DMS 273 treated with DMSO at 0.1 percent for 48 hours (cell line): ENCODE measurements at regions not wholly inside any gene's neighbourhood (a gene's known extent, or its start where the extent isn't known, plus 50 kb on each side); places are given as distances from the start of the nearest gene placed in this dataset.

Source experiments
- DNase-seq: peaks from one replicate; lab custom pipeline; 2025; lab: John Stamatoyannopoulos, UW

DNA sequence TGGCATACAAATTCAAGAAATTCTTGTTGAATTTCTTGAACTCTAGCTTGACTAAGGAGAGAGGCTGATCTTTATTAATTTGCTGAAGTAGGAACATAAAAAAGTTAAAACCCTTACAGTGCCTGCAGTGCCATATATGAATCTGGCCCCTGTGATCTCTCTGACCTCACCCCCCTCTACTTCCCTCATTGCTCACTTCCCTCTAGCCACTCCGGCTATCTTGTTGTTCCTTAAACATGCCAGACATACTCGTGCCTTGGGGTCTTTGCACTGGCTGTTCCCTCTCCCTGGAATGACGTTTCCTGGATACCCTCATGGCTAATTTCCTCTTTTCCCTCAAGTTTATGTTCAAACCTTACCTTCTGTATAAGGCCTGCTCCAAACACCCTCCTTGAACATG, 246.3 kb upstream of the SIX2 start:
- no peak for DNase-seq

DNA sequence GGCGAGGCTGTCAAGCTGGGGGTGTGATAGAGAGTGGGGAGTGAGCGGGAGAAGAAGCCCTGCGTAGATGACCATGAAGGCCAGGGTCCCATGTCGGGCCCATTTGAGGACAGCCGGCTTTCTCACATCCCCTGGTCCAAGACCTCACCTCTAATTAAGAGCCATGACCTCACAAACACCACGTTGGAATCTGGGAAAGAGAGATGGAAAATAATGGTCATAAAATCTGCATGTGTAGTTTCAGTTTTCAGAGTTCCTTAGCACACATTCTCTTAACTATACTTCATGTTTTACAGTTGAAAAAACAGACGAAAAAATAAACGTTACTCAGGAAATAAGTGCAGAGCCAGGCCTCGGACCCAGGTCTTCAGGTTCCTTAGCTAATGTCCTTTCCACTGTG, 244.8 kb upstream of the SIX2 start:
- DNase-seq: no peak

DNA sequence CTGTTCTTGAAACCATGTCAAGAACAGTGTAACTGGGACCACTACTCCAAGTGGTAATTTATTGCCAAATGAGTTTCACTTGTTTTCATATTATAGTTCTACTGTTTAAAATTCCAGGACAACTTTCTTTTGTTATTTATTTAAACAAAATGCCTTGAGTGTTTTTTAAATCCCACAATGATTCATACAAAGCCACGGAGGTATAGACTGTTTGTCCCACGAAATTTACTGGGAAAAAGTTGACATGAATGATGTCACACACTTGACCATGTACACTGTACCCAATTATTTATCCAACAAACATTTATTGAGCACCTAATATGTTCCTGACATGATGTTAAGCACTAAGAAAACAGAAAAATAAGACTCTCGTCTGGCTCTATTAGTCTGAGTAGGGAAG, 243.9 kb upstream of the SIX2 start:
- DNase-seq: no peak

DNA sequence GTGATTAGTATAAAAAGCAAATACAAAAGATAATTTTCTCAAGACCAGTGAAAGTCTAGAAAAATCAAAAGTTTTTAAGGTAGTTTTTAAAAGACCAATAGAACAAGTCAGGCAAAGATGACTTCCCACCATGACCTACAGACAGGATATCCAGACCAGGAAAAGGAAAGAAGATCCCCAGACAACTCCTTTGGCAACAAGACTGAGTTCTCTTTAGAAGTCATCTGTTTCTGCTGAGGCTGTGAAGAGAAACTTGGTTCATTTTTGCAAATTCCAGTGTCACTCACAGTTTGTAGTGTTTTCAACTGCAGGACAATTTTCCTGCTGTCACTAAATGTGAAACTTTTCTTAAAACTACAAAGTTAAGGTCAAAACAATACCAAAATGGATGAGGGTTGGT, 240.9 kb upstream of the SIX2 start:
- no peak for DNase-seq

DNA sequence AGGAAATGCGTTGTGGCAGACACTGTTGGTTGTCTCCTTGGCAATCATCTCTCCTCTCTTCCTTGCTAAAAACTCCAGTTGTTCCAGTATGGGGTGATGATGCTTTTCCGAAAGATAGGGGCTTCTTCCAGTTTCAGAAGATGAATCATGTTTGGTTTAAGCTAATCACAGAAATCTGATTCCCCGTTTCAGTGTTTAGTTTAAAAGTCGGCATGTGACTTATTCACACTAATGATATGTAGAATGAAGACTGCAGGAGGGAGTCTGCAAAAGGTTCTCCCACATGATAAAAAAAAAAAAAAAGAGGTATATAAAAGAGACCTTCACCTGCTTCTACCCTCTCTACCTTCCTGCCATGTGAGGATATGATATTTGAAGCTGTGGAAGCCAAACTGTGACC, 239.0 kb upstream of the SIX2 start:
- no peak for DNase-seq

DNA sequence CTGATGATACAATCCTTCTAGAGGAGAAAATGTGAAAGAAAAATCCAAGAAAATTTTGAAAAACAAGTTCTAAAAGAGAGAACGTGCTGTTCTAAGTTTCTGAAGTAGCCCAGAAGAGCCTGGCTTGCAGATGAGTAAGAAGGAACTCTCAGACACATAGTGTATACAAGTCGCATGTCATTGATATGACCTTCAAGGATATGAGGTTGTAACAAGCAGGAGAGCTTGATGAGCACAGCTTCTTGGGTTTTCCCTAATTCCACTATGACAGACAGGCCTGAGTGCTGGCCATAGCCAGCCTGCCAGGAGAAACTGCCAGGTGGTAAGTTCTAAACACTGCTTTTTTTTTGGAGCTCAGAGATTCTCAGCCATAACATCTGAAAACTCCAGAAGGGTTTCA, 235.7 kb upstream of the SIX2 start:
- no peak for DNase-seq

DNA sequence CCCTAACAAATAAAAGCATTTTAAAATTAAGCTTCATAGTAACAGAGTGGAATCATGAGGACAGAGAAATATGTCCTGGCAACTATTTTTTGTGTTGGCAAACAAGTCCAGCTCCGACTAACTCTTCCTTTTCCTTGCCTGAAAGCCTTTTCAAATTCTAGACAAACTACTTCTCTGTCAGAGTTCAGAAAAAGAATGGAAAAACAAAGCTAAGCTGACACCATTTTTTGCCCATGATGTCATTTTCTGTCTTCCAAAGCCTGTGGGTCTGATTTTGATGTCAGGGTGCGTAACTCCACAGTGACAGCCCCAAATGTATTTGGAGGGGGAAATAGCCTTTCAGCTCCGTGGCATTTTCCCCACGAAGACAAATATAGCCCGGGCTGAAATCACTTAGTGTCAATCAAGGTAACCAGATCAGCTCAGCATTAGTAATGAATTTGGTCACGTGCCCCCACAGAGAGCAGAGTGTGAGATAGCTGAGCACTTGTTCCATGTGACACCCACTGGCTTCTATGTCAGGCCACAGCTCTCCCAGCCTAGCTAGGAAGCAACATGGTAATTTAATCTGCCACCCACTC, 233.0 kb upstream of the SIX2 start:
- DNase-seq: no peak

DNA sequence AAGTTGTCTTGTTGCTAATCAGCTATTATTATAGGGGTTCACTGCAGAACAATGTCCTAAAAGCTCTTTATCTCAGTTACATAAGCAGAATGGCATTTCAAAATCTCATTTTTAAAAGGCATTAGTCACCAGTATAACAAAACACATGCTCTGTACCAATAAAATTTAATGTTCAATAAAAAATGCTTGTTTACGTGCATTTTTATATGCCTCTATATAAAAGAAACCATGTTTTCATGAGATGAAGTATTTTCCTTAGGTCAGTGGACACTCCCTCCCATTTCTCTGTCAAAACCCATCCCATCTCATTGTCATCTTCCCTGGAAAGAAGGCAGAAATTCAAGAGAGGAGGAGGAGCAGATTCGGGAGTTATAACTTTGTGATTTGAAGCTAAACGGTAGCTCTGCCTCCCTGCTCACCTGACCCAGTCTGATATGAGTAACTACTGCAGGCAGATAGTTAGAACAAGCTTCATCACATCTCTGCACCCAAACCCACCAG, 231.9 kb upstream of the SIX2 start:
- no peak for DNase-seq

DNA sequence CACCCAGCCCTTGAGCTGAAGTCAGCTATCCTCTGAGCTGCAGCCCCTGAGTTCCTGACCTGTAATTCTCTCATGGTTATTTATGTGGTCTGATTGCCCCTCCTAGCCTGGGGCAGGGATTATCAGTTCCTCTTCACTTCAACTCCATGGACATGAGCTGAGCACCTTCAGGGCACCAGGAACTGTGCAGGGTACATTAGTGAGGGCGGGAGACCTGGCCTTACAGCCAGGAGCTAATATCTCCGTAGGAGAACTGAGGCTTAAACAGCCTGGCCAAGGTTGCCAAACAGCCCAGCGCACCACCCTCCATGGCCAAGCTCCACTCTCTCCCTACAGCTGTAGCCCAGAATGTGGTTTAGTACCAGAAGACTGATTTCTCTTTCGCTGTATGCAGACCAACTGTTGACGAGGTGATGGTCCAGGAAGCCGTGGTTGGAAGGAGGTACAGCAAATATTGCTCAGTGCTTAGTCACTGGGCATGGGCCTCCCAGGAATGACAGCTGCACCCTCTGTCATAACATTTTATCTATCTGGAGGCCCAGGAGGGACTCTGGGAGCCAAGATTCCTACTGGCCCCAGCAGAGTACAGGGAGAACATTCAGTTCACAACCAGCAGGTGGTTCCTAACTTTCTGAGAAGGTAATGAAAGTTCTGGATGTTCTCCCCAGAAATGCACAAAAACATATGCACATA, 228.7 kb upstream of the SIX2 start:
- DNase-seq: no peak

DNA sequence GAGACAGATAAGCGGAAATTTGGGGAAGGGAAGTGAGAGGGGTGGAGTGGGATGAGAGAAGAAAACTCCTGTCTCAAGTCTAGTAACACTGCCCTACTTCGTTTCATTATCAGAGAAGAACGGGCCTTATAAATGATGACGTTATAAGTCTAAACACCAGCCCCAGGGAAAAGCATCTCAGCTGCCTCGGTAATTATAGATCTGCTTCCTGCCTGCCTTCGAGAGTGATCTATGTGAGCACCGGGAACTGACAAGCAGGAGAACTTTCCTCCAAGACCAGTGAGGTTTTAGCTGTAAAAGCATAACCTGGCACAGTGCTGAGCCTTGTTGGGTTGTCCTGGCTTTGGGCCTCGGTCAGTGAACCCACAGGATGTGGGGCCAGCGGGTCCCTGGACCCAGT, 227.9 kb upstream of the SIX2 start:
- no peak for DNase-seq

DNA sequence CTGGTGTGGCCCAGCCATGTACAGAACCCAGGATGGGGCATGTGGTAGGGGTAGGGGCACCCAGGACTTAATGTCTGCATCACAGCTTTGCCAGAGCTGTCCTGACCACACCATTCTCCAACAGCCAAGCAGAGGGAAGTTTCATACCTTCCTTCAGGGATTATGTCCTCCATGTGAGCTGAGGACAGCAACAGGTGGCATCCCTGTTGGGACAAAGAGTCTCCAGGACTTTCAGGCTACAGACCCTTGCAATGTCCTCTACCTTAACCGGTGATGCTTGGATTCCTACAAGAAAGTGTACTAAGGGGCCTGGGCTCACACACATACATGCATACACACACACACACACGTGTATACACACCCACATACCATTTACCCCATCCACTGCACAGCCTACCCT, 227.0 kb upstream of the SIX2 start:
- DNase-seq: no peak

DNA sequence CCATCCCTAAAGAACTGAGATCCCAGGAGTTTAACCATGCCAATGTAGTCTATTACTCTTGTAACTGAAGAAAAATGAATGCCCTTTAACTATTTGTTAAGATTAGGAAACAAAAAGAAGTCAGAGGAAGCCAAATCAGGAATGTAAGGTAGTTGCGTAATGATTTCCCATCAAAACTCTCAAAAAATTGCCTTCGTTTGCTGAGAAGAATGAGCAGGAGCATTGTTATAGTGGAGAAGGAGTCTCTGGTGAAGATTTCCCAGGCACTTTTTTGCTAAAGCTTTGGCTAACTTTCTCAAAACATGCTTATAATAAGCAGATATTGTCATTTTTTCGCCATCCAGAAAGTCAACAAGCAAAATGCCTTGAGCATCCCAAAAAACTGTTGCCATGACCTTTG, 224.0 kb upstream of the SIX2 start:
- DNase-seq: no peak

DNA sequence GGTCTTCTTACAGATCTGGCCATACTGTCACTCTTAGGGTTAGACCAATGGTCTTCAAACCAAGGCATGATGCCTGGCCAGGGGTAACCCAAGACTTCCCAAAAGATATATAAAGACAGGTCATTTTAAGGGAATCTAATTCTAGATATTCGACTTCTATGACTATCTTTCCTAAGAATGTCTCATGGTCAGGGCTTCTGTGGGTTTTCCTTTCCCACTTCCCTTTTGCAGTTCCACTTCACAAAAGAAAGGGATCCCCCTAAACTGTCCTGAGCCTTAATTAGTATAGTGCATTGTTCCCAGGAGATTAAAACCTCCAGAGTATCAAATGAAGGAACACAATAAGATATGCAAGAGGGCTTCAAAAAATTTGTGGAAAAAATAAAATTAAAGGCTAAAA, 223.6 kb upstream of the SIX2 start:
- DNase-seq: no peak

DNA sequence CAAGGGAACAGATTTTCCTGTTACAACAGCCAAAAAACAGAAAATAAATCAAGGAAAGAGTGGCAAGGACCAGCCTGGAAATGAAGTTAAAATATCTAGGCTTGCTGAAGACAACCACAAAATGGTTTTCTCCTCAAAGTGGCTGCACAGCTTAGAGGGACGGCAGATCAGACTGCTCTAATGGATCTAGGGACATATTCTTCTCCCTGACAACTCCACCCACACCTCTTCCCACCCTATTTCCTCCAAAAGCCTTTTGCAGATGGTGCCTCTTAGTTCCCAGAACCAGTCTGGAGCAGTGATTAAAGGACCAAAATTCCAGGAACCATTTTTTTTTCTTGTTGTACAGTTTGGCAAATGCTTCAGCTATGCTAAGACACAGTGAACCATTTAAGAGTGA, 220.2 kb upstream of the SIX2 start:
- no peak for DNase-seq

DNA sequence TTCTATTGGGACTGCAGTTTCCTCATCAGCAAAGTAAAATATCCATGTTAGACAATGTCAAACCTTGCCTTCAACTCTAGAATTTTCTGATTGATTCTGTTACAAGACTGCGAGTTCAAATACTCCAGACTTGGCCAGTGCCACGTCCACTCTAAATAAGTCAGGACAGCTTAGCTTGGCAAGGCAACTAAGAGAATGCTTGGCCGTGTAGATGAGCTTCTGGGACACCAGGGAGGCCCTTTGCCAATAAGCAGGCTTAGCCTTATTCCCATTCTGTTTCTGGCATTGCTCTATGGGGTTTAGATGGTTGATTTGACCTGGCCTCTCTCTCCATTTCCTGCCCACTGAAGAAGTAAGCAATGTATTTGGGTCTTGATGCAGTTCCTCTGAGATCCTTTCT, 218.1 kb upstream of the SIX2 start:
- no peak for DNase-seq

DNA sequence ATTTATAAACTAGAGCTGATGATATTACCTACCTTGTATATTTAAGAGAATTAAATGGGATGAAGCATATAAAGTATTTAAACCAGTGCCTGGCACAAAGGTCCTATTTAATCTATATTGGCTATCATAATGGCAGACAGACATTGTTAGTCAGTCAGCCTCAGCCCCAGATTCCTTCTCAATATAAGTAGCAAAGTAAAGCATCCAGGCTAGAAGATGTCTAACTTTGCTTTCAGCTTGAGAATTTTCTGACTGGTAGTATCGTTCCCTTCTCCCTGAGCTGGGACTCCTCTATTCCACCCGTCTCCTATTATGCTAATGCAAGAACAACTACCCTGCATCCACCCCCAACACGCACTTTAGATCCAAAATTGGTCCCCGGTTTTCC, 215.7 kb upstream of the SIX2 start:
- DNase-seq: no peak

DNA sequence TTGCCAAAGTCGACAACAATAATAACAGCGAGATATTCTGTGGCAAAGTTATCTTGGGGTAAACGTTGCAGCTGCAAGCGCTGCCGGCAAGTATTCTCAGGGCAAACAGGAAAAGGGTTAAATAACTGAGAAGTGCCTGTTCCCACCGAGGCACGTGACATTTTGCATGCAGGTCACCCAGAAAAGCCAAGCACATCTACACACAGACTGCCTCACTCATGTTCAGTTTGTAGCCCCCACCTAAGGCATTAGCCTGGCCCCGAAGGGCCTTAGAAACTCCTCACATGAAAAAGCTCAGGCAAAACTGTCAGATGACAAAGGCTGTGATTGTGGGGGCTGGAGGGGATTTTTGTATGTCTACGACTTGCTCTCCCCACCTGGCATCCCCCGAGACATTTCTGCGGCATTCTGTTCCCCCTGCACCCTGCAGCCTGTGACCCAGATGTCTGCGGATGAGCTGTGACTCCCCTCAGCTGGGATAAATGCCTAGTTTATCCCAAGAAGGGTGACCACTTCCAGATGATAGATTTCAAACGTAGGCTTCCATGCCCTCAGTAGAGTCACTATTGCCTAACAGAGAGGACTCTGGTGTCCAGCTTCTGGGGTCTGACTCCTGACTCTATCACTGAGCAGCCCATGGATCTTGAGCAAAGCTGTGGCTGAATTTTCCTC, 215.2 kb upstream of the SIX2 start:
- no peak for DNase-seq

DNA sequence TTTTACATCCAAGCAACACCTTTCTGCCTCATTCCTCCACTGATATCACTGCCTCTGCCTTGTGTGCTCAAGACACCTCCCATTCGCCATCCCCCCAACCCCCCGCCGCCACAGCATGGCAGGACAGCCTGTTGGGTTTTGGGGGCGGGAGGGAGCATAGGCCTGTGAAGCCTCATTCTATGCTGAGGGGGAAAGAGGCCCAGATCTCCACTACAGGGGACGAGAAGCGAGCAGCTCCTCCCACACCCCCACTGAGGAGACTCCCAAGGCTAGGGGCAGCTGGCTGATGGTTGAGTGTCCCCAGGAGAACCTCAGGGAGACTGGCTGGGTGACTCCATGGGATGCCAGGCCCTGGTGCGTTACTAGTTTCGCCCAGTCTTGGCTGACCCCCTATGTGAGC, 214.3 kb upstream of the SIX2 start:
- DNase-seq: no peak

DNA sequence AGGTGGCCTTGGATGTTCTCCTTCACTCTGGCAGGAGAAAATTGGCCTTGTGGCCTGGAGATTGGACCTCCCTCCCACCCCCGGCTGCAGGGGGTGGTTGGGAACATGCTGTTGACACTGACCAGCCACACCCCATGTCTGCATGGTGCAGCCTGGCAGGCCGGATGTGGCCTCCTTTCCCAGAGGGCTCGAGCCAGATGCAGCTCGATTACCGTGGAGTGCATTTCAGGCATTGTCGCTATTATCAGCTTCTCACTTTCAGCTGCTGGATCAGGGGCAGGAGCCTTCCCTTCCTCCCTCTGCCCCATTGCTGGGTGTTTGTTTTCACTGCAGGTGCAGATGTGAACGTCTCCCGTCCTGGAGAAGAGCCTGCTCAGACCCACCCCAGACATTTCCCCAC, 211.0 kb upstream of the SIX2 start:
- no peak for DNase-seq

DNA sequence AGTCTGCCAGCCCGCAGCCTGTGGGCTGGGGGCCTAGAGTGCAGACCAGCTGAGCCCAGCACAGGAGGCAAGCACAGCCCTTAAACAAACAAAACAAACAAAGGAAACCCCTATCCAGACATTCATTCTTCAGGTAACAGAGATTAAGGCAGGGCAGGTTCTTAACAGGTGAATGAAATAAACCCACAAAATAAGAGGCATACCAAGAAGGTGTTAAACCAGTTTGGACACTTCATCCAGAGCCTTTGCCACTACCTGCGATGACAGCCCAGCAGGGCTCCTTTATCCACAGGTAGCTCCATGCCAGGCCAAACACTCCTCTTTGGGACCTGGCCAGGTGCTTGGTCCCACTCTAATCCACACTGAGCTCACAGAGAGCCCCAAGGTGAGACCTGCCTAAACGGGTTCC, 209.7 kb upstream of the SIX2 start:
- no peak for DNase-seq

DNA sequence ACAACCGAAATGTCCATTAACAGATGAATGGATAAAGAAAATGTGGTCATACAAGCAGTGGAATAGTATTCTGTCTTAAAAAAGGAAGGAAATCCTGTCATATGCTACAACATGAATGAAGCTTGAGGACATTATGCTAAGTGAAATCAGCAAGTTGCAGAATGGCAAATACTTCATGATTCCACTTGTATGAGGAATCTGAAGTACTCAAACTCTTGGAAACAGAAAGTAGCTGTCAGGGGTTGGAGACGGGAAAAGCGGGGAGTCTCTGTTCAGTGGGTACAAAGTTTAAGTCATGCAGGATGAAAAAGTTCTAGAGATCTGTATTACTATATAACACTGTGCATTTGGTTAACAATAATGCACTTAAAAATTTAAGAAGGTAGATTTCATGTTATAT, 209.0 kb upstream of the SIX2 start:
- no peak for DNase-seq

DNA sequence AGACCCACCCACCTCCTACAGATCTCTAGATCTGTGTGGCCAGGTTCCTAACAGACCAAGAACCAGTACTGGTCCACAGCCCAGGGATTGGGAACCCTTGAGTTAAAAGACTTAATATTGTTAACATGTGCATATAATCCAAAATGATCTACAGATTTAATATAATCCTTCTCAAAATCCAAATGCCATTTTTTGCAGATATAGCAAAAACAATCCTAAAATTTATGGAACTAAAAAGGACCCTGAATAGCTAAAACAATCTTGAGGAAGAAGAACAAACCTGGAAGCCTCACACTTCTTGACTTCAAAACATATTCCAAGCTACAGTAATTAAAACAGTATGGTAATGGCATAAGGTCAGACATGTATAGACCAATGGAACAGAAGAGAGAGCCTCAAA, 206.9 kb upstream of the SIX2 start:
- no peak for DNase-seq

DNA sequence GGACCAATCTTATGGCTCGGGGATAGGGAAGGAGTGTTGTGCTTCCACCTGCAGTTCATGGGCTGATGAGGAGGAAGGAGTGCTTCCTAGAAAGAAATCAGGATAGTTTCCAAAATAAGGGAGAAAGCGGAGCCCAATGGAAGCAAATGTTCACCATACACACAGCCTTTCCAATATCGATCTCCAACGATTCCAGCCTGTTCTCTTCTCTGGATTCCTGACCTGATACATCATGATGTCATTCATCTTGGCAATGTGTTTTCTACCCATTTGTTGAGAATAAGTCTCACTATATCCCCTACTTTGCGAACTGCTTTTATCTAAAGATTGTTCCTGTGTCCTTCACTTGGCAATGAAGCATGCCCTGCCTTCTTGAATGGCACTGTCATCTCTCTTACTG, 205.3 kb upstream of the SIX2 start:
- DNase-seq: no peak
